ENCODE measurements at regions not wholly inside any gene's neighbourhood (a gene's known extent, or its start where the extent isn't known, plus 50 kb on each side); places are given as distances from the start of the nearest gene placed in this dataset.

GRCh38 chr2:15704788-15705115 is 113.1 kb downstream of the DDX1 start:
- no peak for TF ChIP-seq CTCF (IDR thresholded peaks at IDR 0.05; ENCODE audit: low read depth, low read length, missing control alignments)
- no peak overlapping the region for H3K4me3 ChIP-seq (ENCODE audit: low read depth, low read length)
- in situ Hi-C loops (cut with HindIII; ENCODE audit: low sequenced_read_pairs): no loop called here
- no peak for DNase-seq (ENCODE audit: low read depth)

- no peak for TF ChIP-seq CTCF (IDR thresholded peaks at IDR 0.05; ENCODE audit: low read depth, low read length, missing control alignments)
- no peak for DNase-seq (ENCODE audit: low read depth)
- in situ Hi-C loops (cut with HindIII; ENCODE audit: low sequenced_read_pairs): no loop called here
- H3K4me3 ChIP-seq (ENCODE audit: low read depth, low read length): no peak overlapping the region
Measured at GRCh38 chr2:15705310-15705709, 113.6 kb downstream of the DDX1 start.

GRCh38 chr2:15705839-15706386 is 114.2 kb downstream of the DDX1 start:
- no peak for DNase-seq (ENCODE audit: low read depth)
- in situ Hi-C loops (cut with HindIII; ENCODE audit: low sequenced_read_pairs): no loop called here
- H3K4me3 ChIP-seq (ENCODE audit: low read depth, low read length): no peak overlapping the region
- no peak for TF ChIP-seq CTCF (IDR thresholded peaks at IDR 0.05; ENCODE audit: low read depth, low read length, missing control alignments)

- in situ Hi-C loops (cut with HindIII; ENCODE audit: low sequenced_read_pairs): no loop called here
- H3K4me3 ChIP-seq (ENCODE audit: low read depth, low read length): no peak overlapping the region
- DNase-seq (ENCODE audit: low read depth): no peak
- no peak for TF ChIP-seq CTCF (IDR thresholded peaks at IDR 0.05; ENCODE audit: low read depth, low read length, missing control alignments)
Measured at GRCh38 chr2:15706424-15706823, 114.8 kb downstream of the DDX1 start.

GRCh38 chr2:15706986-15707632 is 115.4 kb downstream of the DDX1 start:
- TF ChIP-seq CTCF (IDR thresholded peaks at IDR 0.05; ENCODE audit: low read depth, low read length, missing control alignments): no peak
- no peak overlapping the region for H3K4me3 ChIP-seq (ENCODE audit: low read depth, low read length)
- in situ Hi-C loops (cut with HindIII; ENCODE audit: low sequenced_read_pairs): no loop called here
- no peak for DNase-seq (ENCODE audit: low read depth)

GRCh38 chr2:15708161-15708560 is 116.5 kb downstream of the DDX1 start:
- no peak overlapping the region for H3K4me3 ChIP-seq (ENCODE audit: low read depth, low read length)
- in situ Hi-C loops (cut with HindIII; ENCODE audit: low sequenced_read_pairs): no loop called here
- DNase-seq (ENCODE audit: low read depth): no peak
- no peak for TF ChIP-seq CTCF (IDR thresholded peaks at IDR 0.05; ENCODE audit: low read depth, low read length, missing control alignments)

All from astrocyte of the cerebellum (primary cell).